D721Med (cell line): ENCODE measurements at regions not wholly inside any gene's neighbourhood (a gene's known extent, or its start where the extent isn't known, plus 50 kb on each side); places are given as distances from the start of the nearest gene placed in this dataset.

Experiments
- DNase-seq: peaks from one replicate; pipeline ENCODE4 v3.0.0; 2011; ENCODE audit warnings: low spot score; ENCODE audit not compliant: insufficient read length
- FAIRE-seq: peaks from 2 replicates; lab custom pipeline; 2011; peaks lifted over from hg19 to GRCh38; lab: Jason Lieb, UNC
- CTCF ChIP-seq: IDR thresholded peaks from 2 replicates; pipeline ENCODE4 v1.5.1; 2012; ENCODE audit warnings: mild to moderate bottlenecking, control low read depth; ENCODE audit not compliant: insufficient read depth; ENCODE audit errors: missing control alignments

- no peak for TF ChIP-seq CTCF
These were observed 89.9 kb upstream of the MPDZ start for GRCh38 chr9:13369431-13369830.

GRCh38 chr9:13367784-13368183 lies 88.3 kb upstream of the MPDZ start:
- no peak for DNase-seq
- TF ChIP-seq CTCF = no peak
- FAIRE-seq = no peak

More at GRCh38 chr9:13369431-13369830, 89.9 kb upstream of the MPDZ start:
- FAIRE-seq = no peak
- no peak for DNase-seq

DNA sequence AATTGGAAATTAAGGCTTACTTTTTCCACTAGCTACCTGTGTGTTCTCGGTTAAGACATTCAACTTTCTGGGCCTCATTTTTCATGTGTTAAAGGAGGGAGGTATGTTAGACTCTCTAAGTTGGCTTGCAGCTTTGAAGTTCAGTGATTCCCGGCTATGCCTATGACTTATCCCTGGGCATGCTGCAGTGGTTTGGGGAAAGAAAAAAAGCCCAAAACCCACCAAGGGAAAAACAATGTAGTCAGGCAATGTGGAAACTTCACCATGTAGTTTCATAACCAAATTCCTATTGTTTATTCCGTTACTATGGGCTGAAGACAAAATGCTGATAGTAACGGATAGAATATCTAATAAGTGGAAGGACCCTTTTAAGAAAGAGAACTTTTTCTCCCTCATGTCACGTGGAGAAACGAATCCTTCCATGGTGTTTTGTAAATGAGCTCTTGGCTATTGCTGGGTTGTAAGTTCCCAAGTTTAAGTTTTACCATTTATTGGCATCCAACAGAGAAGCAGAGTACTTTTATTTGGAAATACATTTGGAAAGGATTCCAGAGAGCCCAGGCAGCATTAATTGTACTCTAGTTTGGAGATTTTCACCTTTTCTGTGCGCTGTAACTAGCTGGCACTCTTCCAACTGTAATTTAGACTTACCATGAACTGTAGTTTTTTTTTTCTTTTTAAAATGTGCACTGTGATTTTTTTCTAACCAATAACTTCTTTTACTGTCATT lies 84.9 kb upstream of the MPDZ start:
- FAIRE-seq (no peak), DNase-seq (no peak)
- TF ChIP-seq CTCF = no peak

DNA sequence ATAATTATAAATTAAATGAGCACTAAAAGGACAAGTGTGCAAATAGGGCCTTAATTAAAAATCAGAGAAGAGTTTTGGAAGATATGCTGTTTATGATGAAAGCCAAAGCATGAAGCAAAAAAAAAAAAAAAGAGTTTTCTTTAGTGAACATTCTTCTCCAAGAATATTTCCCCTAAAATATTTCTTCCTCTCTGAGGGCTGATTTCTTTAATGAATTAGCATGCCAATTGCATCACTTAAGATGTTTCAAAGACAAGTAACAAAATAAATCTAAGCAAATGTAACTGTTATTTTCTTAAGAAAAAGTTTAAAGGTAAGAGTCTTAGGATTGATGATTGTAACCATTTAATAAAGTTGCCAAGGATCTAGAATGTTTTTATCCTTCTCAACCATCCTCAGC lies 81.6 kb upstream of the MPDZ start:
- TF ChIP-seq CTCF = no peak
- FAIRE-seq (no peak), DNase-seq (no peak)

DNA sequence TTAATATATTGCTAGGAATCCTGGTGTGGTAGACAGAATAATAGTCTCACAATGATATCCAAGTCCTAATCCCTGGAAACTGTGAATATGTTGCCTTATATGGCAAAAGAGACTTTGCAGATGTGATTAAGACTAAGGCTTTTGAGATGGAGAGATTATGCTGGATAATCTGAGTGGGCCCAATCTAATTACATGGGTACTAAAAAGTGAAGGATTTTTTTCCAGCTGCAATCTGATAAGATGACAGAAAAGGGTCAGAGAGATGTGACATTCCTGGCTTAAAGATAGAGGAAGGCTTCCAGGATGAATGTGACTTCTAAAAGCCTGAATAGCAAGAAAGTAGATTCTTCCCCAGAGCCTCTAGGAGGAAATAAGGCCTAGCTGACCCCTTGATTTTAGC lies 80.7 kb upstream of the MPDZ start:
- no peak for DNase-seq
- TF ChIP-seq CTCF = no peak

DNA sequence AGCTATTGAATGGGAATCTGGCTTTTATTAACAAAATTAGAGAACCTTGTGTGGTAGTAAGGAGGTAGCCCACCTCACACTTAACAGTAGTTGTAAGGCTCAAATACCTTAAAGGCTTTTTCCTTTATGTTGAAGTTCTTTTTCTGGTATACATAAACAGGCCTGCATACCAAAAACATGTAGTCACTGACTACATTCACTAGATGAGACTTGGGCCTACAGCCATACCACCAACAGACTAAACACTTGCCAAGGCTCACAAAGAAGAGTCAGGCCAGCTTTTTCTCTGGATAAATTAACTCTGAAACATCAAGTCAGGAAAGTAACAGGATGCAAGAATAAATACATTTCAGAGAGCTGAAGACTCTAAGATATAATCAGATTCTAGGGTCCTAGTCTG lies 78.6 kb upstream of the MPDZ start:
- FAIRE-seq (no peak), DNase-seq (no peak)
- no peak for TF ChIP-seq CTCF

More for the DNA sequence above, 80.7 kb upstream of the MPDZ start:
- peak; percentile 71 for FAIRE-seq

GRCh38 chr9:13354733-13355132 lies 75.2 kb upstream of the MPDZ start:
- FAIRE-seq (no peak), DNase-seq (no peak)
- TF ChIP-seq CTCF = no peak
